AG10803 (cell line): ENCODE measurements at regions not wholly inside any gene's neighbourhood (a gene's known extent, or its start where the extent isn't known, plus 50 kb on each side); places are given as distances from the start of the nearest gene placed in this dataset.
"Not testable (repeated sequence)": the region's sequence is repeated elsewhere in the genome, so short reads cannot be mapped to it uniquely, and the experiment has no call there.

Experiments
- DNase-seq: peaks from one replicate; pipeline ENCODE4 v3.0.0; 2010; ENCODE audit warnings: low read depth
- H3K4me3 ChIP-seq: 2 replicates; pipeline ENCODE4 v1.5.1; 2011; ENCODE audit warnings: mild to moderate bottlenecking, low read length, control low read depth
- CTCF ChIP-seq: conservative IDR thresholded peaks from 2 replicates; pipeline ENCODE4 v1.5.1; 2011; ENCODE audit warnings: mild to moderate bottlenecking, low read length, control low read depth, inconsistent platforms

- DNase-seq: no peak
- no peak for TF ChIP-seq CTCF
- no peak overlapping the region for H3K4me3 ChIP-seq
Measured at GRCh38 chr6:48610846-48611245, 499.8 kb upstream of the PTCHD4 start.

GRCh38 chr6:48606618-48607017 is 495.6 kb upstream of the PTCHD4 start:
- DNase-seq: no peak
- no peak for TF ChIP-seq CTCF
- H3K4me3 ChIP-seq: no peak overlapping the region

- no peak overlapping the region for H3K4me3 ChIP-seq
- no peak for TF ChIP-seq CTCF
- DNase-seq: no peak
Measured at GRCh38 chr6:48597951-48598350, 487.0 kb upstream of the PTCHD4 start.

- no peak for TF ChIP-seq CTCF
- DNase-seq: no peak
- H3K4me3 ChIP-seq: no peak overlapping the region
Measured at GRCh38 chr6:48596830-48597229, 485.8 kb upstream of the PTCHD4 start.

GRCh38 chr6:48591158-48591557 is 480.2 kb upstream of the PTCHD4 start:
- DNase-seq, H3K4me3 ChIP-seq: not testable (repeated sequence)

- H3K4me3 ChIP-seq: no peak overlapping the region
- no peak for TF ChIP-seq CTCF
- no peak for DNase-seq
Measured at GRCh38 chr6:48584846-48585245, 473.8 kb upstream of the PTCHD4 start.

- TF ChIP-seq CTCF: no peak
- no peak overlapping the region for H3K4me3 ChIP-seq
- DNase-seq: no peak
Measured at GRCh38 chr6:48570656-48571055, 459.7 kb upstream of the PTCHD4 start.

- no peak for DNase-seq
- H3K4me3 ChIP-seq: no peak overlapping the region
- TF ChIP-seq CTCF: no peak
Measured at GRCh38 chr6:48568856-48569255, 457.9 kb upstream of the PTCHD4 start.
